ENCODE measurements at regions not wholly inside any gene's neighbourhood (a gene's known extent, or its start where the extent isn't known, plus 50 kb on each side); places are given as distances from the start of the nearest gene placed in this dataset.

GRCh38 chr3:35380196-35380595 lies 259.1 kb upstream of the ARPP21 start:
- TF ChIP-seq CTCF (IDR thresholded peaks at IDR 0.05; ENCODE audit: insufficient read depth, low read depth, low read length), result no peak
- Histone ChIP-seq H3K36me3 (ENCODE audit: control insufficient read depth, insufficient read depth, low read length) (no peaks in the 10 kb centered on the region), H3K4me3 (ENCODE audit: low read depth, low read length) (no peak overlapping the region), H3K27me3 (ENCODE audit: control insufficient read depth, insufficient read depth, low read length) (no peaks in the 10 kb centered on the region)
- CTCF ChIA-PET, result no interaction called here
- no peak for DNase-seq (ENCODE audit: low read depth)
- POLR2A ChIA-PET, result no interaction called here

- ChIA-PET CTCF (no interaction called here), POLR2A (no interaction called here)
- DNase-seq (ENCODE audit: low read depth), result no peak
- no peak for TF ChIP-seq CTCF (IDR thresholded peaks at IDR 0.05; ENCODE audit: insufficient read depth, low read depth, low read length)
- Histone ChIP-seq H3K36me3 (ENCODE audit: control insufficient read depth, insufficient read depth, low read length) (no peaks in the 10 kb centered on the region), H3K4me3 (ENCODE audit: low read depth, low read length) (no peak overlapping the region), H3K27me3 (ENCODE audit: control insufficient read depth, insufficient read depth, low read length) (no peaks in the 10 kb centered on the region)
These were observed 256.1 kb upstream of the ARPP21 start for GRCh38 chr3:35383216-35383615.

GRCh38 chr3:35383719-35384555 lies 255.4 kb upstream of the ARPP21 start:
- POLR2A ChIA-PET, result no interaction called here
- TF ChIP-seq CTCF (IDR thresholded peaks at IDR 0.05; ENCODE audit: insufficient read depth, low read depth, low read length), result no peak
- Histone ChIP-seq H3K36me3 (ENCODE audit: control insufficient read depth, insufficient read depth, low read length) (no peaks in the 10 kb centered on the region), H3K4me3 (ENCODE audit: low read depth, low read length) (no peak overlapping the region), H3K27me3 (ENCODE audit: control insufficient read depth, insufficient read depth, low read length) (no peaks in the 10 kb centered on the region)
- CTCF ChIA-PET, result no interaction called here
- DNase-seq (ENCODE audit: low read depth), result no peak

- no peak for TF ChIP-seq CTCF (IDR thresholded peaks at IDR 0.05; ENCODE audit: insufficient read depth, low read depth, low read length)
- CTCF ChIA-PET, result interaction anchor here (0.6 kb wide), 1 partner anchor 41 kb away, joined by 3 read pairs; no protein-coding TSS in a partner anchor
- no peak for DNase-seq (ENCODE audit: low read depth)
- Histone ChIP-seq H3K27me3 (ENCODE audit: control insufficient read depth, insufficient read depth, low read length) (no peaks in the 10 kb centered on the region), H3K36me3 (ENCODE audit: control insufficient read depth, insufficient read depth, low read length) (no peaks in the 10 kb centered on the region), H3K4me3 (ENCODE audit: low read depth, low read length) (no peak overlapping the region)
- POLR2A ChIA-PET, result no interaction called here
These were observed 254.1 kb upstream of the ARPP21 start for GRCh38 chr3:35385271-35385670.

GRCh38 chr3:35389907-35390306 lies 249.4 kb upstream of the ARPP21 start:
- Histone ChIP-seq H3K4me3 (ENCODE audit: low read depth, low read length) (no peak overlapping the region), H3K36me3 (ENCODE audit: control insufficient read depth, insufficient read depth, low read length) (no peaks in the 10 kb centered on the region), H3K27me3 (ENCODE audit: control insufficient read depth, insufficient read depth, low read length) (no peaks in the 10 kb centered on the region)
- no peak for TF ChIP-seq CTCF (IDR thresholded peaks at IDR 0.05; ENCODE audit: insufficient read depth, low read depth, low read length)
- ChIA-PET CTCF (no interaction called here), POLR2A (no interaction called here)
- no peak for DNase-seq (ENCODE audit: low read depth)

Data from BJ (cell line).